GM18858 (cell line): ENCODE measurements at regions not wholly inside any gene's neighbourhood (a gene's known extent, or its start where the extent isn't known, plus 50 kb on each side); places are given as distances from the start of the nearest gene placed in this dataset.
"Not testable (repeated sequence)": the region's sequence is repeated elsewhere in the genome, so short reads cannot be mapped to it uniquely, and the experiment has no call there.

Experiments
- ATAC-seq: cut with Tn5 transposase; IDR thresholded peaks from one replicate; pipeline ENCODE4 v1.9.1; 2021; ENCODE audit not compliant: unreplicated experiment

GRCh38 chr5:36778336-36778735 lies 98.2 kb upstream of the NIPBL start:
- no peak for ATAC-seq

- not testable (repeated sequence) for ATAC-seq
These were observed 94.0 kb upstream of the NIPBL start for GRCh38 chr5:36782612-36783011.

- no peak for ATAC-seq
These were observed 90.0 kb upstream of the NIPBL start for GRCh38 chr5:36786448-36787012.

GRCh38 chr5:36787365-36788093 lies 89.0 kb upstream of the NIPBL start:
- no peak for ATAC-seq

GRCh38 chr5:36790847-36791246 lies 85.7 kb upstream of the NIPBL start:
- ATAC-seq = no peak

GRCh38 chr5:36792560-36793180 lies 83.9 kb upstream of the NIPBL start:
- ATAC-seq = no peak

- ATAC-seq = no peak
These were observed 81.2 kb upstream of the NIPBL start for GRCh38 chr5:36795366-36795765.

GRCh38 chr5:36796155-36796554 lies 80.4 kb upstream of the NIPBL start:
- ATAC-seq = no peak

- ATAC-seq = no peak
These were observed 75.0 kb upstream of the NIPBL start for GRCh38 chr5:36801523-36801922.

- no peak for ATAC-seq
These were observed 74.4 kb upstream of the NIPBL start for GRCh38 chr5:36802187-36802586.

GRCh38 chr5:36813249-36813648 lies 63.3 kb upstream of the NIPBL start:
- ATAC-seq = not testable (repeated sequence)

- no peak for ATAC-seq
These were observed 60.7 kb upstream of the NIPBL start for GRCh38 chr5:36815871-36816270.

- ATAC-seq = no peak
These were observed 55.7 kb upstream of the NIPBL start for GRCh38 chr5:36820900-36821299.

GRCh38 chr5:36826694-36827093 lies 49.9 kb upstream of the NIPBL start:
- ATAC-seq = no peak
